Transverse colon (tissue), 4 donors: ENCODE measurements at regions not wholly inside any gene's neighbourhood (a gene's known extent, or its start where the extent isn't known, plus 50 kb on each side); places are given as distances from the start of the nearest gene placed in this dataset.

Experiments used
- DNase-seq: peaks from one replicate; pipeline ENCODE4 v3.0.0-alpha.2; 2019
- H3K27ac ChIP-seq, 4 donors: fragments of 200-600 bp; sonication (generic); 2 replicates each; pipeline ENCODE4 v1.5.1; 2016 to 2018; ENCODE audit warnings: inconsistent platforms in 4 of 4
- H3K27me3 ChIP-seq: fragments of 200-600 bp; sonication (generic); 2 replicates; pipeline ENCODE4 v1.5.1; 2017; ENCODE audit warnings: inconsistent platforms
- H3K36me3 ChIP-seq, 4 donors: fragments of 200-600 bp; sonication (generic); 2 replicates each; pipeline ENCODE4 v1.5.1; 2017 to 2019; ENCODE audit warnings: inconsistent platforms in 4 of 4
- H3K4me1 ChIP-seq, 4 donors: fragments of 200-600 bp; sonication (generic); 2 replicates each; pipeline ENCODE4 v1.5.1; 2017 to 2020; ENCODE audit warnings: inconsistent platforms in 4 of 4
- H3K4me3 ChIP-seq, 4 donors: fragments of 200-600 bp; sonication (generic); 1 replicate in 1 of 4; 2 replicates in 3 of 4; pipeline versions ENCODE4 v1.5.1 to v1.6.1; 2017 to 2019; ENCODE audit warnings: inconsistent platforms in 4 of 4
- H3K9me3 ChIP-seq, 2 donors: fragments of 200-600 bp; sonication (generic); 2 replicates each; pipeline ENCODE4 v1.5.1; 2017 to 2019; ENCODE audit warnings: inconsistent platforms in 2 of 2
- CTCF ChIP-seq, 5 experiments: fragments of 200-600 bp in 3 of 5; fragments of 450-650 bp in 2 of 5; sonication (generic) in 3 of 5; IDR thresholded peaks; 1 replicate in 2 of 5; 2 replicates in 3 of 5; pipeline ENCODE4 v1.5.1; 2016 to 2017; ENCODE audit warnings: antibody characterized with exemption in 5 of 5, inconsistent platforms in 3 of 5, mild to moderate bottlenecking in 2 of 5, moderate library complexity in 1 of 5
- EP300 ChIP-seq: sonication (generic); formaldehyde crosslinking; IDR thresholded peaks from one replicate; pipeline ENCODE4 v1.6.1; 2017; ENCODE audit warnings: antibody characterized with exemption, low read depth
- POLR2A ChIP-seq: fragments of 450-650 bp; IDR thresholded peaks from one replicate; pipeline ENCODE4 v1.6.1; 2016; ENCODE audit warnings: antibody characterized with exemption, mild to moderate bottlenecking, moderate library complexity
- POLR2AphosphoS5 ChIP-seq, 3 donors: sonication (generic); formaldehyde crosslinking; IDR thresholded peaks; one replicate each; pipeline ENCODE4 v1.6.1; 2016; ENCODE audit warnings: antibody characterized with exemption in 3 of 3
- WGBS, 2 donors: methylation state at CpG; one replicate each; pipeline ENCODE4 v1.1.5; 2018; ENCODE audit warnings: low coverage in 1 of 2; 5-methylcytosine and 5-hydroxymethylcytosine counted together
- in situ Hi-C, 4 donors: fragments of 200-750 bp; cut with MboI; loops; one replicate each; pipeline versions ENCODE4 v1.15.0 to v1.15.1; 2017; ENCODE audit warnings: low sequenced_read_pairs in 3 of 4, low pct_ligation_motif_present in 1 of 4, low pct_unique_long_range_greater_than_20kb in 1 of 4
- intact Hi-C: fragments of 100-400 bp; cut with DNase I; formaldehyde crosslinking; loops from one replicate; pipeline ENCODE4 v1.15.1; 2023; ENCODE audit warnings: low total_unique reads

DNA sequence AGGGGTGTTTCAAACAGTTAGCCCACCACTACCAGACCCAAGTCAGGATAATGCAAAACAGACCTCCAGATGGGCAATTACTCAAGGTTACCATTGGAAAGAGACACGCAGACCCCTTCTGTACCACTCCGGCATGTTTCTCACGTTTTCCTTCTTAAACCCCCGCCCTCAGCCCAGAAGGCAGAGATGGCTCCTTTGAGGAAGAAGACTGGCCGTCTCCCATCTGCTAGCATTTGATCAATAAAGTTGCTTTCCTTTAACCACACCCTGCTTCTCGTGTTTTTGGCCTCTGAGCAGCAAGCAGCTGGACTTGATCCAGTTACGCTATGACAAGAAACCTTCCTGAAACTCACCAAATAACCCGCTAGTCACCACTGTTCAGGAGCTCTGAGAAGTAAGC lies 1012.4 kb upstream of the GYPC start:
- H3K27me3 ChIP-seq = no peaks in the 10 kb centered on the region
- H3K4me1 ChIP-seq = peaks cover 0 to 33% (median 9%) of the 10 kb centered on the region in 4 donors
- peak; percentile 19 for DNase-seq
- no peak overlapping the region for H3K4me3 ChIP-seq
- in situ Hi-C loops = no loop called here
- no peak for TF ChIP-seq EP300
- TF ChIP-seq POLR2AphosphoS5 (IDR thresholded peaks at IDR 0.05) = peak in 2 of 3 donors; percentile 18 to 21
- H3K9me3 ChIP-seq = no peaks in the 10 kb centered on the region
- intact Hi-C loops = no loop called here
- WGBS, 2 donors = 28 to 36% methylated on average over 8 of the region's 8 CpGs
- H3K27ac ChIP-seq = peak overlapping the region in 2 of 4 donors; percentile 36 to 59
- H3K36me3 ChIP-seq = no peaks in the 10 kb centered on the region

DNA sequence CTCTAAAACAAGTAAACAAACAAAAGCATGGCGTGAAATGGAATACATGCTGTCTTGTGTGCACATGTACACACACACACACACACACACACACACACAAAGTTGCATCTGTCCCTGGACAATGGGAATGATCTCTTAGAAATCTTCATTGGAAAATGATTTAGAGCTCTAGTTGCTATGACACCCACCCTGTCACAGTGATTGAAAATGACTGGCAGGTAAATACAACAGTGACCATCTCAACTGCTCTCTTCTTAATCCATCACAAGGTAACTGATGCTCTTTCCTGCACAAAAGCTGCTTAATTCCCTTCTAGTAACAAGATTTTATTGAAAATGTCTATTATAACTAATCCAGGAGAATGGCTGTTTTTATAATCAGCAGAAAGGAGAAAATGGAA lies 1011.7 kb upstream of the GYPC start:
- TF ChIP-seq POLR2A (no peak), POLR2AphosphoS5 (IDR thresholded peaks at IDR 0.05) (no peak), CTCF (IDR thresholded peaks at IDR 0.05) (no peak), EP300 (no peak)

DNA sequence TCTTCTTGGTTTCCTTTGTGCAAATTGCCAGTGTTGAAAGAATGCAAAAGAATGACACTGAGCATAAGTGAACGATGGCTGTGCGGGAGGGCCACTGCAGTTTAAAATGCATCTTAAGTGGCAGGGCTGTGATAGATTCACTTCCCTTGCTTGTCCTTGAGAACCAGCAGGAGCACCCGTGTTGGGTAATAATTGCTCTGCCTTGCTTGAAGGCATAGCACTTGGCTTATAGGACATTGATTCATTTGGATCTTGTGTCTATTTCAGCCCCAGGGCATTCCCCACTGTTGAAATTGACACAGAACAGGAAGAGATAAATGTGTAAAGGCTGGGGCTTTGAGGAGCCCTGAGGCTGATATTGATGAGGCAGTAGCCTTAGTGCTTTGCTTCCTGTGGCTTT lies 1003.7 kb upstream of the GYPC start:
- 75% methylated on average over 3 of the region's 3 CpGs; no CpG with 5 or more reads in 1 of the 2 donors for WGBS, 2 donors
- no peak overlapping the region for H3K27ac ChIP-seq
- intact Hi-C loops = no loop called here
- H3K9me3 ChIP-seq = no peaks in the 10 kb centered on the region
- H3K27me3 ChIP-seq = no peaks in the 10 kb centered on the region
- peaks cover 0 to 3% (median 0%) of the 10 kb centered on the region in 4 donors for H3K4me1 ChIP-seq
- DNase-seq = no peak
- no peaks in the 10 kb centered on the region for H3K36me3 ChIP-seq
- no peak overlapping the region for H3K4me3 ChIP-seq
- TF ChIP-seq POLR2A (no peak), EP300 (no peak), CTCF (IDR thresholded peaks at IDR 0.05) (no peak), POLR2AphosphoS5 (IDR thresholded peaks at IDR 0.05) (no peak)
- in situ Hi-C loops = no loop called here

More for the DNA sequence above, 1011.7 kb upstream of the GYPC start:
- in situ Hi-C loops (no loop called here), intact Hi-C loops (no loop called here)
- Histone ChIP-seq H3K4me1 (peaks cover 0 to 33% (median 9%) of the 10 kb centered on the region in 4 donors), H3K4me3 (no peak overlapping the region), H3K36me3 (no peaks in the 10 kb centered on the region), H3K27me3 (no peaks in the 10 kb centered on the region), H3K9me3 (no peaks in the 10 kb centered on the region), H3K27ac (no peak overlapping the region)
- WGBS, 2 donors = 58 to 71% methylated on average over 1 of the region's 1 CpG
- no peak for DNase-seq

DNA sequence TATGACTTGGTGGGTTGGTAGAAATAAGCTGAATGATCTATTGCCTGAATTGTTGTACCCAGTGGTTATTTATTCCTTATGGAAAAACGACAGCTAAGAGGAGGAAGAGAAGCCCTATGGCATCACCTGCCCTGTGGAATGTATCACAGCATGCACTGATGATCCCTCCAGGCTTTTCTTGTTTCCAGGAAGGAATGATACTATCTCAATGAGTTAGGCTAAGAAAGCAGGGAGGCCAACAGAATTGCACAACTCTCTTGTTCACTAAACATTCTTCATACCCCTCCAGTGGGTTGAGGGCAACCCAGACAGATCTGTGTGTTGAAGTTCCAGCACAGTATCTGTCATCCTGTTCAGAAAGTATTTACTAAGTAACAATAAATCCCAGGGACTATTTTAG lies 1001.7 kb upstream of the GYPC start:
- Histone ChIP-seq H3K36me3 (no peaks in the 10 kb centered on the region), H3K4me3 (no peak overlapping the region), H3K4me1 (peaks cover 0 to 3% (median 0%) of the 10 kb centered on the region in 4 donors), H3K9me3 (no peaks in the 10 kb centered on the region), H3K27me3 (no peaks in the 10 kb centered on the region), H3K27ac (no peak overlapping the region)
- WGBS, 2 donors = 61% methylated on average over 1 of the region's 1 CpG; no CpG with 5 or more reads in 1 of the 2 donors
- in situ Hi-C loops = no loop called here
- intact Hi-C loops = no loop called here
- no peak for TF ChIP-seq POLR2A
- no peak for TF ChIP-seq EP300
- TF ChIP-seq CTCF (IDR thresholded peaks at IDR 0.05) = no peak
- TF ChIP-seq POLR2AphosphoS5 (IDR thresholded peaks at IDR 0.05) = no peak
- DNase-seq = no peak

- Histone ChIP-seq H3K4me3 (no peak overlapping the region), H3K27ac (no peak overlapping the region), H3K9me3 (no peaks in the 10 kb centered on the region), H3K27me3 (no peaks in the 10 kb centered on the region), H3K4me1 (peaks cover 0 to 3% (median 0%) of the 10 kb centered on the region in 4 donors), H3K36me3 (no peaks in the 10 kb centered on the region)
- TF ChIP-seq POLR2AphosphoS5 (IDR thresholded peaks at IDR 0.05) = no peak
- TF ChIP-seq POLR2A = no peak
- no peak for TF ChIP-seq CTCF (IDR thresholded peaks at IDR 0.05)
- no peak for TF ChIP-seq EP300
- in situ Hi-C loops = no loop called here
- intact Hi-C loops = no loop called here
- DNase-seq = no peak
- WGBS, 2 donors = 56 to 69% methylated on average over 1 of the region's 1 CpG
Observed at GRCh38 chr2:125656190-125656589, 999.8 kb upstream of the GYPC start.
